ENCODE measurements at regions not wholly inside any gene's neighbourhood (a gene's known extent, or its start where the extent isn't known, plus 50 kb on each side); places are given as distances from the start of the nearest gene placed in this dataset.

DNA sequence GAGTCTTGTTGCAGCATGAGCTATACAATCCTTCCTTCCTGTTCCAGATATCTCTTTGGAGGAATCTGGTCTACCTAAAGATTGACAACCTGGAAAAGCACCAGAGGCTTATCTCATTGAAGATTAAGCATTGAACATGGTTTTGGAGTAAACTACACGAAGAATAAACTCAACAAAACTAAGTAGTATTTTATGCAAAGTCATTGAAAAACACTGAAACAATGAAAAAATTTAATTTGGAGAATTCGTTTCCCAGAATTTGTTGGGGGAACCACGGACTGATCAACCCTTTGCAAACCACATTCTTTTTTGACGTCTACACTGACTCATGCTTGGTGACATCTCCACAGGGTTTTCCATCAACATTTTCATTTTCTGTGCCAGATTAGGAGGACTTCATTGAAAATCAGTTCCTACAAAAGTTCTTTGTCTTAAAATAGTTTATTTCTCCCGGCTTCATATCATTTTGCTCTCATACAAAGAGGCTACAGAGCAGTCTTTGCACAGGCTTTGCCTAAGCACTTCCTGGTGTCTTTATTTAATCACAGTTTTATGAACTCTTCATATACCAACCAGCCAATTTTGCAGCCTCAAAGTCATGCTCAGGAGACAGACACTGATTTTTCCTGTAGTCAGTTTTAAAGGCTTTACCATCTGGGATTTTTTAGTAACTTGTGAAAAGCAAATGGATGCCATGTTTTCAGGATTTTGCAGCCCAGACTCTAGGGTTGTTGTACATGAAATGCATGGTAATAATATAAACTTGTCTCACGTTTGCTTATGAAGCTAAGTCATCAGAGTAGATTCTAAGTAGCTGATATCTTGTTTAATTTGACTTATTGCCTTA, 186.3 kb downstream of the C11orf91 start:
- no peaks in the 10 kb centered on the region for H4K20me1 ChIP-seq (ENCODE audit: insufficient read depth, poor library complexity, severe bottlenecking)
- no peak overlapping the region for H3K4me2 ChIP-seq
- H3K9me2 ChIP-seq (replicated peaks; ENCODE audit: insufficient read depth): no peaks in the 10 kb centered on the region
- H3K4me1 ChIP-seq (ENCODE audit: insufficient read depth): no peaks in the 10 kb centered on the region
- no peak overlapping the region for H2AFZ ChIP-seq
- H3K27ac ChIP-seq: no peak overlapping the region
- H3K27me3 ChIP-seq: peaks cover 12% of the 10 kb centered on the region
- 87% methylated on average over 6 of the region's 6 CpGs for WGBS (ENCODE audit: low lambda C conversion rate, missing lambda C conversion rate)
- no peak overlapping the region for H3K4me3 ChIP-seq
- no peaks in the 10 kb centered on the region for H3K9me3 ChIP-seq (ENCODE audit: low read depth)
- H3K79me2 ChIP-seq: no peaks in the 10 kb centered on the region
- no peak for DNase-seq (ENCODE audit: low spot score)
- H3K36me3 ChIP-seq (replicated peaks; ENCODE audit: insufficient read depth, low read depth): no peaks in the 10 kb centered on the region
- TF ChIP-seq, protein P1, sequence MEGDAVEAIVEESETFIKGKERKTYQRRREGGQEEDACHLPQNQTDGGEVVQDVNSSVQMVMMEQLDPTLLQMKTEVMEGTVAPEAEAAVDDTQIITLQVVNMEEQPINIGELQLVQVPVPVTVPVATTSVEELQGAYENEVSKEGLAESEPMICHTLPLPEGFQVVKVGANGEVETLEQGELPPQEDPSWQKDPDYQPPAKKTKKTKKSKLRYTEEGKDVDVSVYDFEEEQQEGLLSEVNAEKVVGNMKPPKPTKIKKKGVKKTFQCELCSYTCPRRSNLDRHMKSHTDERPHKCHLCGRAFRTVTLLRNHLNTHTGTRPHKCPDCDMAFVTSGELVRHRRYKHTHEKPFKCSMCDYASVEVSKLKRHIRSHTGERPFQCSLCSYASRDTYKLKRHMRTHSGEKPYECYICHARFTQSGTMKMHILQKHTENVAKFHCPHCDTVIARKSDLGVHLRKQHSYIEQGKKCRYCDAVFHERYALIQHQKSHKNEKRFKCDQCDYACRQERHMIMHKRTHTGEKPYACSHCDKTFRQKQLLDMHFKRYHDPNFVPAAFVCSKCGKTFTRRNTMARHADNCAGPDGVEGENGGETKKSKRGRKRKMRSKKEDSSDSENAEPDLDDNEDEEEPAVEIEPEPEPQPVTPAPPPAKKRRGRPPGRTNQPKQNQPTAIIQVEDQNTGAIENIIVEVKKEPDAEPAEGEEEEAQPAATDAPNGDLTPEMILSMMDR (IDR thresholded peaks at IDR 0.05; ENCODE audit: poor library complexity): no peak

DNA sequence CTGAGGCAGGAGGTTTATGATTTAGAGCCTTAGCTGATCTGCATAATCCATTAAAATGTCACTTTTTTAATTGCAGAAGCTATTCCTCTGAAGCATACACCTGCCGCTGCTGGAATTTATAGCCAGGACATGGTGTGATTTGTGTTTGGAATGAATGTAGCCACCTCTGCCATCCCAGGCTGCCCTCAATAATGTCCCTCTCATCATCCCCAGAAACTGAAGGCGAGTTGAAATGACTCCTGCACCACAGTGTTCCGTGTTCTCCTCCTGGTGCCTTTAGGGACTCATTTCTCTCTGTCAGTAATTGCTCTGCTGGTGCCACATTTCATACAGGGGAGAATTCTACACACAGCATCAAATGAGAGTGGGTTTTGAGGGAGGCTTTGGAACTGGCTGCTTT, 191.0 kb downstream of the C11orf91 start:
- no peak overlapping the region for H3K4me2 ChIP-seq
- no peaks in the 10 kb centered on the region for H3K9me3 ChIP-seq (ENCODE audit: low read depth)
- peaks cover 18% of the 10 kb centered on the region for H3K27me3 ChIP-seq
- H3K9me2 ChIP-seq (replicated peaks; ENCODE audit: insufficient read depth): no peaks in the 10 kb centered on the region
- TF ChIP-seq EZH2phosphoT487 (IDR thresholded peaks at IDR 0.05; ENCODE audit: low read depth, severe bottlenecking, unreplicated experiment) (no peak), EZH2 (IDR thresholded peaks at IDR 0.05; ENCODE audit: borderline replicate concordance) (no peak)
- TF ChIP-seq, protein P1 (IDR thresholded peaks at IDR 0.05; ENCODE audit: poor library complexity): no peak
- no peak overlapping the region for H2AFZ ChIP-seq
- no peaks in the 10 kb centered on the region for H4K20me1 ChIP-seq (ENCODE audit: insufficient read depth, poor library complexity, severe bottlenecking)
- no peak for DNase-seq (ENCODE audit: low spot score)
- no peak overlapping the region for H3K4me3 ChIP-seq
- 90% methylated on average over 3 of the region's 3 CpGs for WGBS (ENCODE audit: low lambda C conversion rate, missing lambda C conversion rate)
- no peaks in the 10 kb centered on the region for H3K36me3 ChIP-seq (replicated peaks; ENCODE audit: insufficient read depth, low read depth)
- H3K4me1 ChIP-seq (ENCODE audit: insufficient read depth): no peaks in the 10 kb centered on the region
- no peaks in the 10 kb centered on the region for H3K79me2 ChIP-seq
- no peak overlapping the region for H3K27ac ChIP-seq

DNA sequence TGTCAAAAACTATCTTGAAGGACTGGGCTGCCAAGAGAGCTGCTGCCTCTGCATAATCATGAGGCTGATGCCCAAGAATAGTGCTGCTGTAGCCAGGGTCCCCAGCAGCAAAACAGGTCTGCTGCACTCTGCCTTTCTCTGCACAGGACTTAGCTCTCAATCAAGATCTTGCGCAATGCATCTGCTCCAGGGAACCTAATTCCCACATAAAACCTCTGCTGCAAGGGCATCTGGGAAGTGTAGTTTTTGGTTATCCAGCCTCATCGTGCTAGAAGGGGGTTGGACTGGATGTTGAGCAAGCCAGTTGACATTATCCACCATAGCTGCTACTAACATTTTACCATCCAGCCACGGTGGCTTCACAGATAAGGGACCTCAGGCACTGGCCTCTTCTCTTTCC, 192.7 kb downstream of the C11orf91 start:
- Histone ChIP-seq H4K20me1 (ENCODE audit: insufficient read depth, poor library complexity, severe bottlenecking) (no peaks in the 10 kb centered on the region), H3K79me2 (no peaks in the 10 kb centered on the region)
- DNase-seq (ENCODE audit: low spot score): peak; percentile 67

More for the DNA sequence above, 192.7 kb downstream of the C11orf91 start:
- Histone ChIP-seq H3K4me2 (no peak overlapping the region), H3K4me1 (ENCODE audit: insufficient read depth) (no peaks in the 10 kb centered on the region), H2AFZ (no peak overlapping the region), H3K36me3 (replicated peaks; ENCODE audit: insufficient read depth, low read depth) (no peaks in the 10 kb centered on the region), H3K9me2 (replicated peaks; ENCODE audit: insufficient read depth) (no peaks in the 10 kb centered on the region), H3K27ac (no peak overlapping the region), H3K9me3 (ENCODE audit: low read depth) (no peaks in the 10 kb centered on the region), H3K4me3 (no peak overlapping the region), H3K27me3 (peaks cover 13% of the 10 kb centered on the region)
- TF ChIP-seq EZH2 (IDR thresholded peaks at IDR 0.05; ENCODE audit: borderline replicate concordance): no peak
- TF ChIP-seq EZH2phosphoT487 (IDR thresholded peaks at IDR 0.05; ENCODE audit: low read depth, severe bottlenecking, unreplicated experiment): no peak
- TF ChIP-seq, protein P1 (IDR thresholded peaks at IDR 0.05; ENCODE audit: poor library complexity): no peak
- WGBS (ENCODE audit: low lambda C conversion rate, missing lambda C conversion rate): 40% methylated on average over 3 of the region's 3 CpGs

Measured in hepatocyte (in vitro differentiated cells).